Heart right ventricle (tissue), 16 donors: ENCODE measurements at regions not wholly inside any gene's neighbourhood (a gene's known extent, or its start where the extent isn't known, plus 50 kb on each side); places are given as distances from the start of the nearest gene placed in this dataset.

Source experiments
- ATAC-seq, 8 donors: fragments of 200-7000 bp; cut with Tn5 transposase; one replicate each; pipeline ENCODE4 v1.9.1; 2020; ENCODE audit warnings: mild to moderate bottlenecking in 8 of 8, moderate library complexity in 8 of 8, moderate number of reproducible peaks in 1 of 8
- DNase-seq, 2 donors: peaks; one replicate each; pipeline ENCODE4 v3.0.0-alpha.2; 2020
- H3K27ac ChIP-seq, 10 donors: fragments of 200-600 bp; sonication (generic) in 2 of 10; one replicate each; pipeline versions ENCODE4 v1.5.0 to v1.8.0; 2020 to 2022; ENCODE audit warnings: mild to moderate bottlenecking in 3 of 10
- H3K27me3 ChIP-seq, 7 donors: fragments of 200-600 bp; one replicate each; pipeline ENCODE4 v1.8.0; 2021 to 2022; ENCODE audit warnings: mild to moderate bottlenecking in 2 of 7
- H3K36me3 ChIP-seq, 9 donors: fragments of 200-600 bp; sonication (generic) in 1 of 9; one replicate each; pipeline versions ENCODE4 v1.5.0 to v1.8.0; 2020 to 2022; ENCODE audit warnings: mild to moderate bottlenecking in 2 of 9
- H3K4me1 ChIP-seq, 9 donors: fragments of 200-600 bp; sonication (generic) in 1 of 9; one replicate each; pipeline versions ENCODE4 v1.5.0 to v1.8.0; 2020 to 2022; ENCODE audit warnings: mild to moderate bottlenecking in 4 of 9
- H3K4me3 ChIP-seq, 10 donors: fragments of 200-600 bp; sonication (generic) in 2 of 10; one replicate each; pipeline versions ENCODE4 v1.5.0 to v1.8.0; 2020 to 2022; ENCODE audit warnings: mild to moderate bottlenecking in 7 of 10, moderate library complexity in 2 of 10
- H3K9me3 ChIP-seq, 11 donors: fragments of 200-600 bp in 10 of 11; sonication (generic) in 2 of 11; one replicate each; pipeline versions ENCODE4 v1.5.0 to v1.8.0; 2013 to 2022; ENCODE audit warnings: mild to moderate bottlenecking in 2 of 11, control low read depth in 1 of 11, moderate library complexity in 1 of 11
- CTCF ChIP-seq, 9 donors: fragments of 200-600 bp; sonication (generic) in 2 of 9; IDR thresholded peaks; one replicate each; pipeline versions ENCODE4 v1.5.0 to v1.8.0; 2021 to 2022; ENCODE audit warnings: antibody characterized with exemption in 9 of 9, mild to moderate bottlenecking in 5 of 9, moderate library complexity in 1 of 9
- WGBS, 2 donors: extraction: QIAGEN DNeasy Blood & Tissue Kit; methylation state at CpG; one replicate each; pipeline ENCODE4 v1.1.7; 2013; ENCODE audit warnings: inconsistent platforms in 1 of 2; 5-methylcytosine and 5-hydroxymethylcytosine counted together
- intact Hi-C, 10 donors: fragments of 100-400 bp; cut with DNase I; formaldehyde crosslinking; loops; one replicate each; pipeline versions ENCODE4 v1.11.1 to v1.14.2; 2022
- donor health status: Arrhythmogenic right ventricular cardiomyopathy.
- donor health status: ischemic (EF 13 %, LVEDD 7.1; RV severe dilation, severe dysfunction).
- donor health status: healthy with polysubstance abuse.
- donor health status: DM: no; HTN: yes; CAD: no.
- donor health status: DM: no; HTN: no; CAD: no.
- donor health status: ischemic (EF 25% LVEDD 6.9; RV normal size, moderate dysfunction).
- donor health status: ischemic (EF 25% LVEDD 5.7; RV mildly dilated, moderate dysfunction).
- donor health status: healthy.
- donor health status: DM: yes; HTN: yes; CAD: no.
- donor health status: Ischemic cardiomyopathy.
- donor health status: ischemic (EF 35%, LVEDD 5.7; RV mildly dilated, moderate dysfunction).
- donor health status: nonischemic (EF 11% LVEDD 7.7; RV severe dilation, severe dysfunction).
- donor health status: DM: yes; HTN: yes; CAD: no.
- donor health status: PGD.
- donor health status: ischemic (EF 29% LVEDD 5.4; RV normal size, mild dysfunction).
- donor health status: nonischemic (EF 23%, LVEDD 6.1; RV moderate dilation, normal function).

- 60 to 66% methylated on average over 3 of the region's 3 CpGs for WGBS, 2 donors
- intact Hi-C loops: loop anchor here in 1 of 10 donors (10.0 kb wide), 1 partner anchor 229 kb away; no protein-coding TSS in a partner anchor
- ATAC-seq (peak in 6 of 8 donors; percentile 61 to 86 (median 69)), DNase-seq (peak in 1 of 2 donors; percentile 26)
- no peak for TF ChIP-seq CTCF (IDR thresholded peaks at IDR 0.05)
- no peaks in the 10 kb centered on the region for H3K27me3 ChIP-seq
- H3K36me3 ChIP-seq: no peaks in the 10 kb centered on the region
- H3K4me3 ChIP-seq: no peak overlapping the region
- H3K9me3 ChIP-seq: no peaks in the 10 kb centered on the region
- peaks cover 0 to 22% (median 4%) of the 10 kb centered on the region in 9 donors for H3K4me1 ChIP-seq
- peak overlapping the region in 3 of 10 donors; percentile 11 to 61 (median 20) for H3K27ac ChIP-seq
Observed at GRCh38 chr9:106625259-106625789, 237.6 kb upstream of the ZNF462 start.

- ATAC-seq: no peak
- WGBS, 2 donors: 49 to 53% methylated on average over 6 of the region's 6 CpGs
Observed at GRCh38 chr9:106626936-106627335, 236.0 kb upstream of the ZNF462 start.

GRCh38 chr9:106632621-106633020 lies 230.3 kb upstream of the ZNF462 start:
- Histone ChIP-seq H3K27ac (no peak overlapping the region), H3K9me3 (no peaks in the 10 kb centered on the region), H3K36me3 (no peaks in the 10 kb centered on the region), H3K4me1 (no peaks in the 10 kb centered on the region), H3K27me3 (no peaks in the 10 kb centered on the region), H3K4me3 (no peak overlapping the region)
- intact Hi-C loops: no loop called here
- no peak for TF ChIP-seq CTCF (IDR thresholded peaks at IDR 0.05)
- ATAC-seq (no peak), DNase-seq (no peak)
- 72 to 81% methylated on average over 3 of the region's 3 CpGs for WGBS, 2 donors

More at GRCh38 chr9:106626936-106627335, 236.0 kb upstream of the ZNF462 start:
- Histone ChIP-seq H3K4me3 (no peak overlapping the region), H3K36me3 (no peaks in the 10 kb centered on the region), H3K4me1 (peaks cover 0 to 22% (median 4%) of the 10 kb centered on the region in 9 donors), H3K9me3 (no peaks in the 10 kb centered on the region), H3K27me3 (no peaks in the 10 kb centered on the region), H3K27ac (no peak overlapping the region)
- no peak for TF ChIP-seq CTCF (IDR thresholded peaks at IDR 0.05)
- intact Hi-C loops: loop anchor here in 1 of 10 donors (10.0 kb wide), 1 partner anchor 228 kb away; no protein-coding TSS in a partner anchor
- no peak for DNase-seq

GRCh38 chr9:106634183-106634582 lies 228.8 kb upstream of the ZNF462 start:
- WGBS, 2 donors: 74 to 78% methylated on average over 1 of the region's 1 CpG
- Histone ChIP-seq H3K9me3 (no peaks in the 10 kb centered on the region), H3K27ac (no peak overlapping the region), H3K4me1 (no peaks in the 10 kb centered on the region), H3K36me3 (no peaks in the 10 kb centered on the region), H3K4me3 (no peak overlapping the region), H3K27me3 (no peaks in the 10 kb centered on the region)
- intact Hi-C loops: no loop called here
- ATAC-seq (no peak), DNase-seq (no peak)
- no peak for TF ChIP-seq CTCF (IDR thresholded peaks at IDR 0.05)
